Left ventricle myocardium inferior (tissue), 1 donor: ENCODE measurements at regions not wholly inside any gene's neighbourhood (a gene's known extent, or its start where the extent isn't known, plus 50 kb on each side); places are given as distances from the start of the nearest gene placed in this dataset.

Experiments used
- DNase-seq: peaks from one replicate; pipeline ENCODE4 v3.0.0-alpha.2; 2020
- H3K27ac ChIP-seq: fragments of 200-600 bp; replicated peaks from 2 replicates; pipeline ENCODE4 v1.8.0; 2021
- H3K27me3 ChIP-seq: fragments of 200-600 bp; 2 replicates; pipeline ENCODE4 v1.8.0; 2021; ENCODE audit warnings: low read depth
- H3K36me3 ChIP-seq: fragments of 200-600 bp; 2 replicates; pipeline ENCODE4 v1.8.0; 2021
- H3K4me1 ChIP-seq: fragments of 200-600 bp; 2 replicates; pipeline ENCODE4 v1.8.0; 2021
- H3K4me3 ChIP-seq: fragments of 200-600 bp; 2 replicates; pipeline ENCODE4 v1.8.0; 2021; ENCODE audit warnings: mild to moderate bottlenecking, moderate library complexity
- H3K9me3 ChIP-seq: fragments of 200-600 bp; replicated peaks from 2 replicates; pipeline ENCODE4 v1.8.0; 2021
- intact Hi-C: fragments of 100-400 bp; cut with micrococcal nuclease; formaldehyde crosslinking; loops from one replicate; pipeline ENCODE4 v1.11.0; 2022
- TF ChIP-seq, protein P1 (sequence below): fragments of 200-600 bp; IDR thresholded peaks from 2 replicates; pipeline ENCODE4 v1.8.0; 2021; ENCODE audit warnings: antibody characterized with exemption, mild to moderate bottlenecking, borderline replicate concordance
- donor health status: DM: no; HTN: yes; CAD: no; lungs with severe emphysema.

GRCh38 chr1:71276466-71276865 lies 195.6 kb upstream of the ZRANB2 start:
- H3K27ac ChIP-seq = no peak overlapping the region
- TF ChIP-seq, protein P1, sequence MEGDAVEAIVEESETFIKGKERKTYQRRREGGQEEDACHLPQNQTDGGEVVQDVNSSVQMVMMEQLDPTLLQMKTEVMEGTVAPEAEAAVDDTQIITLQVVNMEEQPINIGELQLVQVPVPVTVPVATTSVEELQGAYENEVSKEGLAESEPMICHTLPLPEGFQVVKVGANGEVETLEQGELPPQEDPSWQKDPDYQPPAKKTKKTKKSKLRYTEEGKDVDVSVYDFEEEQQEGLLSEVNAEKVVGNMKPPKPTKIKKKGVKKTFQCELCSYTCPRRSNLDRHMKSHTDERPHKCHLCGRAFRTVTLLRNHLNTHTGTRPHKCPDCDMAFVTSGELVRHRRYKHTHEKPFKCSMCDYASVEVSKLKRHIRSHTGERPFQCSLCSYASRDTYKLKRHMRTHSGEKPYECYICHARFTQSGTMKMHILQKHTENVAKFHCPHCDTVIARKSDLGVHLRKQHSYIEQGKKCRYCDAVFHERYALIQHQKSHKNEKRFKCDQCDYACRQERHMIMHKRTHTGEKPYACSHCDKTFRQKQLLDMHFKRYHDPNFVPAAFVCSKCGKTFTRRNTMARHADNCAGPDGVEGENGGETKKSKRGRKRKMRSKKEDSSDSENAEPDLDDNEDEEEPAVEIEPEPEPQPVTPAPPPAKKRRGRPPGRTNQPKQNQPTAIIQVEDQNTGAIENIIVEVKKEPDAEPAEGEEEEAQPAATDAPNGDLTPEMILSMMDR = no peak
- intact Hi-C loops = no loop called here
- H3K4me3 ChIP-seq = no peak overlapping the region
- no peaks in the 10 kb centered on the region for H3K4me1 ChIP-seq
- H3K36me3 ChIP-seq = no peaks in the 10 kb centered on the region
- no peaks in the 10 kb centered on the region for H3K27me3 ChIP-seq
- no peaks in the 10 kb centered on the region for H3K9me3 ChIP-seq
- DNase-seq = no peak

- no peaks in the 10 kb centered on the region for H3K4me1 ChIP-seq
- H3K4me3 ChIP-seq = no peak overlapping the region
- DNase-seq = no peak
- H3K36me3 ChIP-seq = no peaks in the 10 kb centered on the region
- no peaks in the 10 kb centered on the region for H3K9me3 ChIP-seq
- H3K27me3 ChIP-seq = no peaks in the 10 kb centered on the region
- TF ChIP-seq, protein P1 = no peak
- intact Hi-C loops = no loop called here
- no peak overlapping the region for H3K27ac ChIP-seq
Observed at GRCh38 chr1:71273334-71273733, 192.5 kb upstream of the ZRANB2 start.

DNA sequence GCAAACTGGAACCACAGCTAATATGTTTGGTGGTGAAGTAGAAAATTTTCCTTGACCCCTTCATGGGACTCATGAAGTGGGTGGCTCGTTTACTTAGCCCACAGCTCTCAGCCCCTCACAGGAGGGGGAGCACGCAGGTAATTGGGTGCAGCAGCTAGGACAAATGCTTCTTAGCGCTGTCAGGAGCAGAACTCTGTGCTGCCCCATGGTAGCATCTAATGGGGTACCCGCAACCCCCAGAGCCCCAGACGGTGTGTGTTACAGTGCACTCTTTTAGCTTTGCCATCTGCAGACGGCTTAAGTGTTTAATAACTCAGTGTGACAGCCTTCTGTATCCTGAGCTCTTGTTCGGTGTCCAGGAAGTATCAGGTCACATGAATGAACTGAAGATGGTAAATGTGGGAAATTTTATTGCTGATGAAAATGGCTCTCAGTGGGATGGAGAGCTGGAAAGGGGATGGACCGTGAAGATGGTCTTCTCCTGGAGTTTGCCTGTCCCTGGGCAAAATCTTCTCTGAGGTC lies 189.6 kb upstream of the ZRANB2 start:
- H3K4me3 ChIP-seq = no peak overlapping the region
- intact Hi-C loops = no loop called here
- no peak for DNase-seq
- H3K27ac ChIP-seq = no peak overlapping the region
- H3K27me3 ChIP-seq = no peaks in the 10 kb centered on the region
- TF ChIP-seq, protein P1 = no peak
- H3K4me1 ChIP-seq = no peaks in the 10 kb centered on the region
- no peaks in the 10 kb centered on the region for H3K36me3 ChIP-seq
- no peaks in the 10 kb centered on the region for H3K9me3 ChIP-seq

DNA sequence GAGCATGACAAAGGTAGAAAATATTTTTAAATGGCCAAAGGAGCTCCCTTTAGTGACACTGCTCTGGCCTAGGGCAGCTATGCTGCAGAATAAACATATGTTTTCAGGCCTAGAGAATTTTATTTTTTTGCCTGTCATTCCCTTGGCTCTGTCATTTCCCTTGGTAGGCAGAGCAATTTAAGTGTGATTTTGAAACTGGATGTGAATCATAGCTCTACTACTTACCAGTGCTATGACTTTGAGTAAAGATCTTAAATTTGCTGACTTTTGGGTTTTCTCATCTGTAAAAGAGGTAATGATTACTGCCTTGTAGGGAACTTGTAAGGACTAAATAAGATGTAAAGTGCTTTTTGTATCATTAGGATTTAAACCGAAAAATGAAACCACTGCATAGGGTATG lies 189.0 kb upstream of the ZRANB2 start:
- Histone ChIP-seq H3K27ac (no peak overlapping the region), H3K4me1 (no peaks in the 10 kb centered on the region), H3K27me3 (no peaks in the 10 kb centered on the region), H3K36me3 (no peaks in the 10 kb centered on the region), H3K4me3 (no peak overlapping the region), H3K9me3 (no peaks in the 10 kb centered on the region)
- no peak for DNase-seq
- TF ChIP-seq, protein P1 = no peak
- intact Hi-C loops = no loop called here

GRCh38 chr1:71269179-71269578 lies 188.3 kb upstream of the ZRANB2 start:
- Histone ChIP-seq H3K27ac (no peak overlapping the region), H3K9me3 (no peaks in the 10 kb centered on the region), H3K4me1 (no peaks in the 10 kb centered on the region), H3K36me3 (no peaks in the 10 kb centered on the region), H3K4me3 (no peak overlapping the region), H3K27me3 (no peaks in the 10 kb centered on the region)
- no peak for DNase-seq
- intact Hi-C loops = no loop called here
- TF ChIP-seq, protein P1 = no peak

DNA sequence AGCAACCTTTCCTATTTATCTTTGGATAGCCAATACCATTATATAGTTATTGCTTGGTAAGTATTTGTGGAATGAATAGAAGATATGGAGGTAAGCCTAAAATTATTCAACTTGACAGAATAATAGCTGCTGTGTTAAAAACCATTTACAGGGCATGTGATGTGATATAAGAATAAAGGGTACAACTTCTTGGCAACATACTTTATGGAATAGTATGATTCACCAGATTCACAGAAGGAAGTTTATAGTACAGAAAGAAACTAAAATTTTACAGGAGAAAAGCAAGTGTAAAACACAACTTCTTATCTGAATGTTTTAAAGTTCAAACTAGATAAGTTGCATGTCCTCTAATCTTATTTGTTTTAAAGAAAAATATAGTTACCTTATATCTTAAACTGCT lies 186.4 kb upstream of the ZRANB2 start:
- Histone ChIP-seq H3K4me3 (no peak overlapping the region), H3K27ac (no peak overlapping the region), H3K4me1 (no peaks in the 10 kb centered on the region), H3K9me3 (no peaks in the 10 kb centered on the region), H3K36me3 (no peaks in the 10 kb centered on the region), H3K27me3 (no peaks in the 10 kb centered on the region)
- TF ChIP-seq, protein P1 = no peak
- DNase-seq = no peak
- intact Hi-C loops = no loop called here
